Lower leg skin (tissue), 4 donors: ENCODE measurements at regions not wholly inside any gene's neighbourhood (a gene's known extent, or its start where the extent isn't known, plus 50 kb on each side); places are given as distances from the start of the nearest gene placed in this dataset.

Experiments used
- DNase-seq, 2 donors: peaks; one replicate each; pipeline ENCODE4 v3.0.0-alpha.2; 2019; ENCODE audit warnings: low spot score in 2 of 2
- H3K4me3 ChIP-seq: fragments of 200-600 bp; sonication (generic); 2 replicates; pipeline ENCODE4 v1.5.1; 2017; ENCODE audit warnings: mild to moderate bottlenecking, low read depth; ENCODE audit not compliant: poor library complexity, severe bottlenecking
- POLR2A ChIP-seq, 2 donors: fragments of 450-650 bp; IDR thresholded peaks; one replicate each; pipeline ENCODE4 v1.6.1; 2016 to 2017; ENCODE audit warnings: antibody characterized with exemption in 2 of 2, mild to moderate bottlenecking in 1 of 2, moderate library complexity in 1 of 2
- WGBS, 2 donors: methylation state at CpG; one replicate each; pipeline ENCODE4 v1.1.5; 2018; 5-methylcytosine and 5-hydroxymethylcytosine counted together
- intact Hi-C: fragments of 100-400 bp; cut with DNase I; formaldehyde crosslinking; loops from one replicate; pipeline ENCODE4 v1.15.0; 2023; ENCODE audit warnings: low total_unique reads
- TF ChIP-seq, protein P1 (sequence below), 3 donors: fragments of 450-650 bp; IDR thresholded peaks; one replicate each; pipeline ENCODE4 v1.5.1; 2016; ENCODE audit warnings: antibody characterized with exemption in 3 of 3, mild to moderate bottlenecking in 3 of 3, moderate library complexity in 2 of 3

DNA sequence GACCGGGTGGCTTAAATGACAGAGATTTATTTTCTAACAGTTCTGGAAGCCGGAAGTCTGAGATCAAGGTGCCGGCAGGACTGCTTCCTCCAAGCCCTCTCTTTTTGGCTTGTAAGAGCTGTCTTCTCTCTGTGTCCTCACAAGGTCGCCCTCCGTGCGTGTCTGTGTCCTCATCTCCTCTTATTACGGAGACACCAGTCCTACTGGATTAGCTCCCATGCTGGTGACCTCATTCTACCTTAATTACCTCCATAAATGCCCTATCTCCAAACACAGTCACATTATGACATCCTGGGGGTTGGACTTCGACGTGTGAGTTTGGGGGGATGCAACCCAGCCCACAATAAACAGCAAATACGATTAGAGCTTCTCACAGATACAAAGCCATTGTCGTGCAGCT lies 161.5 kb downstream of the FOXL1 start:
- TF ChIP-seq, protein P1, sequence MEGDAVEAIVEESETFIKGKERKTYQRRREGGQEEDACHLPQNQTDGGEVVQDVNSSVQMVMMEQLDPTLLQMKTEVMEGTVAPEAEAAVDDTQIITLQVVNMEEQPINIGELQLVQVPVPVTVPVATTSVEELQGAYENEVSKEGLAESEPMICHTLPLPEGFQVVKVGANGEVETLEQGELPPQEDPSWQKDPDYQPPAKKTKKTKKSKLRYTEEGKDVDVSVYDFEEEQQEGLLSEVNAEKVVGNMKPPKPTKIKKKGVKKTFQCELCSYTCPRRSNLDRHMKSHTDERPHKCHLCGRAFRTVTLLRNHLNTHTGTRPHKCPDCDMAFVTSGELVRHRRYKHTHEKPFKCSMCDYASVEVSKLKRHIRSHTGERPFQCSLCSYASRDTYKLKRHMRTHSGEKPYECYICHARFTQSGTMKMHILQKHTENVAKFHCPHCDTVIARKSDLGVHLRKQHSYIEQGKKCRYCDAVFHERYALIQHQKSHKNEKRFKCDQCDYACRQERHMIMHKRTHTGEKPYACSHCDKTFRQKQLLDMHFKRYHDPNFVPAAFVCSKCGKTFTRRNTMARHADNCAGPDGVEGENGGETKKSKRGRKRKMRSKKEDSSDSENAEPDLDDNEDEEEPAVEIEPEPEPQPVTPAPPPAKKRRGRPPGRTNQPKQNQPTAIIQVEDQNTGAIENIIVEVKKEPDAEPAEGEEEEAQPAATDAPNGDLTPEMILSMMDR (IDR thresholded peaks at IDR 0.05) = no peak
- no peak for TF ChIP-seq POLR2A (IDR thresholded peaks at IDR 0.05)
- WGBS, 2 donors = 58 to 74% methylated on average over 11 of the region's 11 CpGs
- intact Hi-C loops = no loop called here
- no peak overlapping the region for H3K4me3 ChIP-seq
- no peak for DNase-seq

DNA sequence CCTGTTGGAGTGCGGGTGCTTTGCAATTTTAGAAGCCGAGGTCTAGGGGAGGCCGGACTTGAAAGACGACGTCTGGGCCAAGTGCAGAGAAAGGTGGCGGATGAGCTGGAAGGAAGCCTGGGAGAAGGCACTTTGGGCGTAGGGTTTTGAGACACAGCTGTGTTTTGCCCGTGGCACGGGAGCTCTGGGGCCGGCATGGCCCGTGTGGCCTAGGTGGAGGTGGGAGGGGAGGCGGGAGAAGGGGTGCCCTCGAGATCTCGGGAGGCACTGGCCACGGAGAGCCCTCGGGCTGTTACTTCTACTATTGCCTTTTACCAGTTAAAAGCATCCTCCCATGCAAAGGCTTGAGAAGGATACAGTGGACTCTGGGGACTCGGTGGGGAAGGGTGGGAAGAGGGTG lies 161.9 kb downstream of the FOXL1 start:
- no peak for TF ChIP-seq POLR2A (IDR thresholded peaks at IDR 0.05)
- TF ChIP-seq, protein P1 (IDR thresholded peaks at IDR 0.05) = no peak
- DNase-seq = no peak
- H3K4me3 ChIP-seq = no peak overlapping the region
- WGBS, 2 donors = 66 to 79% methylated on average over 17 of the region's 17 CpGs
- intact Hi-C loops = no loop called here

DNA sequence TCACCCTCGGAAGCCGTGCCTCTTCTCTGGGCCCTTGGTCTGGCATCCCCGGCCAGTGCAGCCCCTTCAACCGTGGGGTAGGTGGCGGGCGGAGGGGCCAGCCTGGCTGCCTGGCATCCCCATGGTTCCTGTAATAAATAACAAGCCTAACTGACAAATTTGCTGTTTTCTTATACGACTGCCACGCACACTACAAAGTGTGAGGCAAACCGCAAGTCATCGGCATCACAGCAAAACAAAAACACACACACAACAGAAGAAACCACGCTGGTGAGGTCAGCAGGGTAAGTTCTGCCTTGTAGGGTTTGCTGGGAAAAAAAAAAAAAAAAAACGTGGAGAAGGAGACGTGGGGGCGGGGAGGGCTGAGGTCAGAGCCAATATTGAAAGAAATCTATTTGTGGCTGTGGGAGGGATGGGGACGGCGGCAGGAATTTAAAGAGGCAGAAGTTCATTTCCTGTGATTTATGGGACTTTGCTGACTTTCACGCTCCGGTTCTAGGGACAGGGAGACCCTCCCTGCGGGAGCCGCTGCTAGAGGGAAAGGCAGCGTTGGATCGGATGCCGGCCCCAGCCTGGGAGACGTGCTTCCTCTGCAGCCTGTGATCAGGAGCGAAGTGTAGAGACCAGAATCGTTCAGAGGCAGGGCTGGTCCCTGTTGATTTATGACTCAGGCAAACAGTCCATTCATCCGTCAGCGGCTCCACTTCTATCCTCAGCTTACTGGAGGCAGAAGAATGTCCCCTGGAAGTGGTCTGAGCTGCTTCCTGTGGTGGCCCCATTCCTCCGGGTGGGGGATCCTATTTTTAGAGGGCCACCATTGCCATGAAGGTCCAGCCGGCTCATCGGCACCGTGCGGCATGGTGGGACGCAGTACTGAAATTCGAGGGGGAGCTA lies 162.8 kb downstream of the FOXL1 start:
- intact Hi-C loops = no loop called here
- no peak for DNase-seq
- WGBS, 2 donors = 13 to 16% methylated on average over 35 of the region's 35 CpGs
- H3K4me3 ChIP-seq = no peak overlapping the region
- TF ChIP-seq, protein P1 (IDR thresholded peaks at IDR 0.05) = no peak
- TF ChIP-seq POLR2A (IDR thresholded peaks at IDR 0.05) = no peak

DNA sequence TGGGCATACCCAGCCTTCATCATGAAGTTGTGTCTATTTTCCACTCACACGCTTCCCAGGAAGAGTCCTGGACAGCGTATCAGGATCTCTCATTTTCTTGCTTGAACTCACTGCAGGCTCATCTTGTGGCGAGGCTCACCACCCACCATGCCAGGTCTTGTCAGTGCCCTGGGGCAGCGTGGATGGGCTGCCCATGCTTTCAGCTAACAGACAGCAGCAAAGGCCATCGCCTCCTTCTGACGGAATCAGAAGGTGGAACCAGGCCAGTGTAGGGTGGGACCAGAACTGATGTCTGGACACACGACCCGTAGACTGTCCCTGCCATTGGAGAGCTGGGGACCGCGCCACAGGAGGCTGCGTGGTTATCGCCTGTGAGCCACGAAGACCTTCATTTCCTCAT lies 169.4 kb downstream of the FOXL1 start:
- no peak overlapping the region for H3K4me3 ChIP-seq
- WGBS, 2 donors = 68 to 73% methylated on average over 13 of the region's 13 CpGs
- TF ChIP-seq, protein P1 (IDR thresholded peaks at IDR 0.05) = no peak
- no peak for TF ChIP-seq POLR2A (IDR thresholded peaks at IDR 0.05)
- intact Hi-C loops = no loop called here
- no peak for DNase-seq

DNA sequence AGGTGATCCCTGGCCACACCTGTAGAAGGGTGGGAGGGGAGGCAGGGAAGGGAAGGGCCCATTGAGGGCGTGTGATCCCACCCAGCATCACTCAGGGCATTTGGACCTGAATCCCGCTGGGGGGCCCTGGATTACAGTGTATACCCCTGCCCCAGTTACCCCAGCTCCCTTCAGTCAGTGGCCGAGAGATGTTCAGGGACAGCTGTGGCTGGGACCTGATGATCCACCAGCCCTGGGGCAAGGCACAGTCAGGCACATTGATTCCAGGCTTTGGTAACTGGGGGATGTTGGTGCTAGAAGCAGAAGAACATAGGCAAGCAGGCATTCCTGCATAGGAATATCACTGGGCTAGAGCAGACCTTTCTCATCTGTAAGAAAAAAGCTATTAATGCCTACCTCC lies 170.3 kb downstream of the FOXL1 start:
- TF ChIP-seq POLR2A (IDR thresholded peaks at IDR 0.05) = no peak
- TF ChIP-seq, protein P1 (IDR thresholded peaks at IDR 0.05) = no peak
- WGBS, 2 donors = 50 to 58% methylated on average over 3 of the region's 3 CpGs
- intact Hi-C loops = no loop called here
- DNase-seq = no peak
- H3K4me3 ChIP-seq = no peak overlapping the region
